OCI-M2 (cell line): ENCODE measurements at regions not wholly inside any gene's neighbourhood (a gene's known extent, or its start where the extent isn't known, plus 50 kb on each side); places are given as distances from the start of the nearest gene placed in this dataset.

Experiments
- DNase-seq: peaks from one replicate; lab custom pipeline; 2025; ENCODE audit not compliant: unreplicated experiment; lab: John Stamatoyannopoulos, UW

DNA sequence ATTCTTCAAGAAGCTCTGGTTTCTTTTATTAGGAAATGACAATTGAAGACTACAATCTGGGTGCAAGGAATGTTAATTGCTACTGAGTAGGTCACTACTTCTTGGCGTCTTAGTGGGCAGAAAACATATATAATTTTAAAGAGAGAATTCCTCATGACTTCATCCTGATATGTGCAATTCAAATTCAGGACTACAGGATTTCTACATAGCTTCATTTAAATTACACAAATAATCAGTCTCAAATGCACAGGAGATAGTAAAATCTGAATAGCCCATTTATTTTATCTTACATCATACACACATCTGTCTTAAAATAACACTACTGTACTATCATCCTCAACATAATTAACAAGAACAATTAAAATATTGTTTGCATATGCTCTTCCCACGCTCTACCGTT is 52.5 kb upstream of the GPR149 start:
- DNase-seq = no peak

DNA sequence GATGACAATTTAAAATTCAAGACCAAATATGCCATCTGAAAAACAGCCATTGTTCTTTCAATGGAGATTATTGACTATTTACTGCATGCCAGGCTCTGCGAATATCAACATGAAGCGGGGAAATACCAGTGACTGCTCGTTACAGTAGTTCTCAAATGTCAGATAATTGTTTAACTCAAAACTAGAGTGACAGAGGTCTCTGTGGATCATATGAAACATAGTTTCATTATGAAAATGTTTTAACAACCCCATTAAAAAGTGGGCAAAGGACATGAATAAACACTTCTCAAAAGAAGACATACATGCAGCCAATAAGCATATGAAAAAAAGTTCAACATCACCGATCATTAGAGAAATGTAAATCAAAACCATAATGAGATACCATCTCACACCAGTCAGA is 50.0 kb upstream of the GPR149 start:
- DNase-seq = no peak
